ENCODE measurements at regions not wholly inside any gene's neighbourhood (a gene's known extent, or its start where the extent isn't known, plus 50 kb on each side); places are given as distances from the start of the nearest gene placed in this dataset.
A peak's percentile ranks its signal among the peaks of the same experiment; 100 is the strongest.

- no peak for DNase-seq (ENCODE audit: low spot score, unreplicated experiment)
- Mint-ChIP-seq H3K4me3 (ENCODE audit: low read depth) (no peak overlapping the region), H3K9me3 (ENCODE audit: low read depth) (no peaks in the 10 kb centered on the region), H3K27me3 (no peaks in the 10 kb centered on the region), H3K36me3 (ENCODE audit: insufficient read depth) (peaks cover 3% of the 10 kb centered on the region), H3K4me1 (ENCODE audit: low read depth) (peaks cover 16% of the 10 kb centered on the region), H3K27ac (peak overlapping the region; percentile 41)
- TF ChIP-seq, protein P1, sequence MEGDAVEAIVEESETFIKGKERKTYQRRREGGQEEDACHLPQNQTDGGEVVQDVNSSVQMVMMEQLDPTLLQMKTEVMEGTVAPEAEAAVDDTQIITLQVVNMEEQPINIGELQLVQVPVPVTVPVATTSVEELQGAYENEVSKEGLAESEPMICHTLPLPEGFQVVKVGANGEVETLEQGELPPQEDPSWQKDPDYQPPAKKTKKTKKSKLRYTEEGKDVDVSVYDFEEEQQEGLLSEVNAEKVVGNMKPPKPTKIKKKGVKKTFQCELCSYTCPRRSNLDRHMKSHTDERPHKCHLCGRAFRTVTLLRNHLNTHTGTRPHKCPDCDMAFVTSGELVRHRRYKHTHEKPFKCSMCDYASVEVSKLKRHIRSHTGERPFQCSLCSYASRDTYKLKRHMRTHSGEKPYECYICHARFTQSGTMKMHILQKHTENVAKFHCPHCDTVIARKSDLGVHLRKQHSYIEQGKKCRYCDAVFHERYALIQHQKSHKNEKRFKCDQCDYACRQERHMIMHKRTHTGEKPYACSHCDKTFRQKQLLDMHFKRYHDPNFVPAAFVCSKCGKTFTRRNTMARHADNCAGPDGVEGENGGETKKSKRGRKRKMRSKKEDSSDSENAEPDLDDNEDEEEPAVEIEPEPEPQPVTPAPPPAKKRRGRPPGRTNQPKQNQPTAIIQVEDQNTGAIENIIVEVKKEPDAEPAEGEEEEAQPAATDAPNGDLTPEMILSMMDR (IDR thresholded peaks at IDR 0.05; ENCODE audit: unreplicated experiment), result no peak
Measured at GRCh38 chr6:126091466-126091865, 105.1 kb downstream of the TRMT11 start.

- TF ChIP-seq, protein P1 (IDR thresholded peaks at IDR 0.05; ENCODE audit: unreplicated experiment), result no peak
- Mint-ChIP-seq H3K9me3 (ENCODE audit: low read depth) (no peaks in the 10 kb centered on the region), H3K27me3 (no peaks in the 10 kb centered on the region), H3K4me3 (ENCODE audit: low read depth) (no peak overlapping the region), H3K4me1 (ENCODE audit: low read depth) (peaks cover 5% of the 10 kb centered on the region), H3K36me3 (ENCODE audit: insufficient read depth) (peaks cover 4% of the 10 kb centered on the region), H3K27ac (no peak overlapping the region)
- no peak for DNase-seq (ENCODE audit: low spot score, unreplicated experiment)
Measured at GRCh38 chr6:126093108-126093507, 106.8 kb downstream of the TRMT11 start.

DNA sequence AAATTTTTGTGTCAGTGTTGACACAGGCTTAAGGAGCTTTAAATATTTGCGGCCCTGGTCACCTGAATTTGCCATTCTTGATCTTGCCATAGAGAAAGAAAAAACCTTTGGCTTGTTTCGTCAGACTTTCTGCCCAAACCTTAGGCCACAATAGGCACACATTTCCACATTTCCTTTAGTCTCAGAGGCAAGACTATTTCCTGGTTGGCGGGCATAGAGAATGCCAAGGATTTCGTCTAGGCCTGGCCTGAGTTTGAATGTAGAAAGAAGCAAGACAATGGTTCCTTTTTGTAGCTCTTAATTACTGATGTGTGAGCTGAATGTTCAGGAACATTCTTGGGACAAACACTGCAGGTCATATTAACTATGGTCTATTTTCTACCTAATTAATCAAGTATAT, 108.1 kb downstream of the TRMT11 start:
- Mint-ChIP-seq H3K4me1 (ENCODE audit: low read depth) (no peaks in the 10 kb centered on the region), H3K27ac (no peak overlapping the region), H3K4me3 (ENCODE audit: low read depth) (no peak overlapping the region), H3K9me3 (ENCODE audit: low read depth) (no peaks in the 10 kb centered on the region), H3K36me3 (ENCODE audit: insufficient read depth) (peaks cover 3% of the 10 kb centered on the region), H3K27me3 (no peaks in the 10 kb centered on the region)
- TF ChIP-seq, protein P1 (IDR thresholded peaks at IDR 0.05; ENCODE audit: unreplicated experiment), result no peak
- DNase-seq (ENCODE audit: low spot score, unreplicated experiment), result no peak

GRCh38 chr6:126100386-126100785, 114.0 kb downstream of the TRMT11 start:
- DNase-seq (ENCODE audit: low spot score, unreplicated experiment), result no peak
- H3K4me3 Mint-ChIP-seq (ENCODE audit: low read depth), result no peak overlapping the region
- no peaks in the 10 kb centered on the region for H3K4me1 Mint-ChIP-seq (ENCODE audit: low read depth)
- H3K9me3 Mint-ChIP-seq (ENCODE audit: low read depth), result no peaks in the 10 kb centered on the region
- TF ChIP-seq, protein P1 (IDR thresholded peaks at IDR 0.05; ENCODE audit: unreplicated experiment), result no peak
- no peak overlapping the region for H3K27ac Mint-ChIP-seq
- H3K27me3 Mint-ChIP-seq, result no peaks in the 10 kb centered on the region
- H3K36me3 Mint-ChIP-seq (ENCODE audit: insufficient read depth), result peaks cover 10% of the 10 kb centered on the region

DNA sequence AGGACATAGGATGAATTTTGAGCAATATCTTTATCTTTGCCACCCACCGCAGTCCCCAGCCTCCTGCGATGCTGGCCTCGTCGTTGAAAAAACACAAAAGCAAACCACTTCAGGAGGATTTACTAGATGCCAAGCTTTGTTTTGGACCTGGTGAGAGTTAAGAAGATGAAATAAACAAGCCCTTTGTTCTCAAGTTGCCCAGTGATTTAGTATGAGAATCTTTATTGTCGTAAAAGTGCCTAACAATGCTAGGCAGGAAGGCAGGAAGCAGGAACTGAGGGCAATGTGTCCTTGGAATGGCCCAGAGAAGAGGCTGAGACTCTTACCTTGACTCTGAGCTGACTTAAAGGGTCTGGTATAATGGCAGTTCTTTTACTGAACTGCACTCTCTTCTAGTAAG, 116.0 kb downstream of the TRMT11 start:
- H3K4me3 Mint-ChIP-seq (ENCODE audit: low read depth), result no peak overlapping the region
- DNase-seq (ENCODE audit: low spot score, unreplicated experiment), result no peak
- H3K36me3 Mint-ChIP-seq (ENCODE audit: insufficient read depth), result peaks cover 10% of the 10 kb centered on the region
- no peaks in the 10 kb centered on the region for H3K9me3 Mint-ChIP-seq (ENCODE audit: low read depth)
- H3K27me3 Mint-ChIP-seq, result no peaks in the 10 kb centered on the region
- no peaks in the 10 kb centered on the region for H3K4me1 Mint-ChIP-seq (ENCODE audit: low read depth)
- no peak overlapping the region for H3K27ac Mint-ChIP-seq
- TF ChIP-seq, protein P1 (IDR thresholded peaks at IDR 0.05; ENCODE audit: unreplicated experiment), result no peak

Measured in progenitor cell of endocrine pancreas (in vitro differentiated cells).